ENCODE measurements at regions not wholly inside any gene's neighbourhood (a gene's known extent, or its start where the extent isn't known, plus 50 kb on each side); places are given as distances from the start of the nearest gene placed in this dataset.

GRCh38 chr1:163747855-163748254 lies 426.1 kb downstream of the NUF2 start:
- DNase-seq, result no peak
- whole genome bisulfite sequencing, result no CpG with 5 or more reads among the region's 1 CpG

GRCh38 chr1:163758977-163759670 lies 437.4 kb downstream of the NUF2 start:
- 91% methylated on average over 3 of the region's 3 CpGs for WGBS
- H2AK5ac ChIP-seq (ENCODE audit: low read length, severe bottlenecking), result no peak overlapping the region
- H3K23ac ChIP-seq (ENCODE audit: low read length in 2 of 2), result no peak overlapping the region
- no peak overlapping the region for H3K9ac ChIP-seq (ENCODE audit: low read length)
- H4K8ac ChIP-seq (ENCODE audit: low read length), result no peak overlapping the region
- no peaks in the 10 kb centered on the region for H3K79me1 ChIP-seq (replicated peaks; ENCODE audit: low read length, poor library complexity, severe bottlenecking)
- H3K36me3 ChIP-seq (ENCODE audit: control insufficient read depth in 1 of 2, insufficient read depth in 2 of 2, low read depth in 1 of 2, low read length in 2 of 2), result no peaks in the 10 kb centered on the region
- H2BK120ac ChIP-seq (ENCODE audit: low read depth, low read length), result no peak overlapping the region
- H3K4me1 ChIP-seq (ENCODE audit: control insufficient read depth, insufficient read depth, low read depth, low read length), result no peaks in the 10 kb centered on the region
- no peaks in the 10 kb centered on the region for H3K27me3 ChIP-seq (ENCODE audit: control insufficient read depth in 1 of 2, insufficient read depth in 1 of 2, low read length in 2 of 2)
- no peak overlapping the region for H2AFZ ChIP-seq (ENCODE audit: low read depth, low read length)
- H2BK12ac ChIP-seq (ENCODE audit: low read length in 2 of 2), result no peak overlapping the region
- no peak overlapping the region for H3K27ac ChIP-seq (ENCODE audit: low read length, poor library complexity, severe bottlenecking)
- H3K4me3 ChIP-seq (ENCODE audit: insufficient read depth in 1 of 2, low read depth in 1 of 2, low read length in 2 of 2), result no peak overlapping the region
- H3K4ac ChIP-seq (ENCODE audit: low read depth in 1 of 2, low read length in 2 of 2), result no peak overlapping the region
- H4K91ac ChIP-seq (ENCODE audit: low read length), result no peak overlapping the region
- DNase-seq, result peak; percentile 9
- H3K18ac ChIP-seq (ENCODE audit: low read depth in 1 of 2, low read length in 2 of 2), result no peak overlapping the region
- peaks cover 9% of the 10 kb centered on the region for H3K9me3 ChIP-seq (ENCODE audit: control insufficient read depth, low read length)
- no peak overlapping the region for H2BK15ac ChIP-seq (ENCODE audit: low read depth, poor library complexity, severe bottlenecking)
- H2BK5ac ChIP-seq (ENCODE audit: low read depth, low read length, poor library complexity, severe bottlenecking), result no peak overlapping the region
- H3K4me2 ChIP-seq (ENCODE audit: low read length, poor library complexity, severe bottlenecking), result no peak overlapping the region
- H3K14ac ChIP-seq (ENCODE audit: low read length in 2 of 2), result no peak overlapping the region

More at GRCh38 chr1:163747855-163748254, 426.1 kb downstream of the NUF2 start:
- no peaks in the 10 kb centered on the region for H3K79me1 ChIP-seq (replicated peaks; ENCODE audit: low read length, poor library complexity, severe bottlenecking)
- H2BK5ac ChIP-seq (ENCODE audit: low read depth, low read length, poor library complexity, severe bottlenecking), result no peak overlapping the region
- no peak overlapping the region for H3K9ac ChIP-seq (ENCODE audit: low read length)
- no peak overlapping the region for H3K4me2 ChIP-seq (ENCODE audit: low read length, poor library complexity, severe bottlenecking)
- no peak overlapping the region for H3K4me3 ChIP-seq (ENCODE audit: insufficient read depth in 1 of 2, low read depth in 1 of 2, low read length in 2 of 2)
- H2BK120ac ChIP-seq (ENCODE audit: low read depth, low read length), result no peak overlapping the region
- H4K91ac ChIP-seq (ENCODE audit: low read length), result no peak overlapping the region
- H2BK12ac ChIP-seq (ENCODE audit: low read length in 2 of 2), result no peak overlapping the region
- H3K23ac ChIP-seq (ENCODE audit: low read length in 2 of 2), result no peak overlapping the region
- no peak overlapping the region for H4K8ac ChIP-seq (ENCODE audit: low read length)
- H3K18ac ChIP-seq (ENCODE audit: low read depth in 1 of 2, low read length in 2 of 2), result no peak overlapping the region
- no peak overlapping the region for H3K27ac ChIP-seq (ENCODE audit: low read length, poor library complexity, severe bottlenecking)
- no peaks in the 10 kb centered on the region for H3K4me1 ChIP-seq (ENCODE audit: control insufficient read depth, insufficient read depth, low read depth, low read length)
- H2AK5ac ChIP-seq (ENCODE audit: low read length, severe bottlenecking), result no peak overlapping the region
- H3K4ac ChIP-seq (ENCODE audit: low read depth in 1 of 2, low read length in 2 of 2), result no peak overlapping the region
- H3K36me3 ChIP-seq (ENCODE audit: control insufficient read depth in 1 of 2, insufficient read depth in 2 of 2, low read depth in 1 of 2, low read length in 2 of 2), result no peaks in the 10 kb centered on the region
- H3K27me3 ChIP-seq (ENCODE audit: control insufficient read depth in 1 of 2, insufficient read depth in 1 of 2, low read length in 2 of 2), result no peaks in the 10 kb centered on the region
- H3K14ac ChIP-seq (ENCODE audit: low read length in 2 of 2), result no peak overlapping the region
- H2BK15ac ChIP-seq (ENCODE audit: low read depth, poor library complexity, severe bottlenecking), result no peak overlapping the region
- no peak overlapping the region for H2AFZ ChIP-seq (ENCODE audit: low read depth, low read length)
- H3K9me3 ChIP-seq (ENCODE audit: control insufficient read depth, low read length), result peaks cover 8% of the 10 kb centered on the region

- H3K4ac ChIP-seq (ENCODE audit: low read depth in 1 of 2, low read length in 2 of 2), result no peak overlapping the region
- no peaks in the 10 kb centered on the region for H3K79me1 ChIP-seq (replicated peaks; ENCODE audit: low read length, poor library complexity, severe bottlenecking)
- no peak overlapping the region for H4K8ac ChIP-seq (ENCODE audit: low read length)
- H3K4me3 ChIP-seq (ENCODE audit: insufficient read depth in 1 of 2, low read depth in 1 of 2, low read length in 2 of 2), result no peak overlapping the region
- no peak overlapping the region for H2BK5ac ChIP-seq (ENCODE audit: low read depth, low read length, poor library complexity, severe bottlenecking)
- no peak for DNase-seq
- no peak overlapping the region for H4K91ac ChIP-seq (ENCODE audit: low read length)
- no peak overlapping the region for H3K14ac ChIP-seq (ENCODE audit: low read length in 2 of 2)
- H3K23ac ChIP-seq (ENCODE audit: low read length in 2 of 2), result no peak overlapping the region
- no peak overlapping the region for H2BK15ac ChIP-seq (ENCODE audit: low read depth, poor library complexity, severe bottlenecking)
- no peak overlapping the region for H2AFZ ChIP-seq (ENCODE audit: low read depth, low read length)
- H3K9me3 ChIP-seq (ENCODE audit: control insufficient read depth, low read length), result peaks cover 6% of the 10 kb centered on the region
- H3K9ac ChIP-seq (ENCODE audit: low read length), result no peak overlapping the region
- no peak overlapping the region for H2AK5ac ChIP-seq (ENCODE audit: low read length, severe bottlenecking)
- H3K4me1 ChIP-seq (ENCODE audit: control insufficient read depth, insufficient read depth, low read depth, low read length), result no peaks in the 10 kb centered on the region
- no peak overlapping the region for H3K27ac ChIP-seq (ENCODE audit: low read length, poor library complexity, severe bottlenecking)
- no peaks in the 10 kb centered on the region for H3K27me3 ChIP-seq (ENCODE audit: control insufficient read depth in 1 of 2, insufficient read depth in 1 of 2, low read length in 2 of 2)
- 47% methylated on average over 2 of the region's 3 CpGs for WGBS
- no peak overlapping the region for H2BK12ac ChIP-seq (ENCODE audit: low read length in 2 of 2)
- H2BK120ac ChIP-seq (ENCODE audit: low read depth, low read length), result no peak overlapping the region
- no peaks in the 10 kb centered on the region for H3K36me3 ChIP-seq (ENCODE audit: control insufficient read depth in 1 of 2, insufficient read depth in 2 of 2, low read depth in 1 of 2, low read length in 2 of 2)
- H3K18ac ChIP-seq (ENCODE audit: low read depth in 1 of 2, low read length in 2 of 2), result no peak overlapping the region
- H3K4me2 ChIP-seq (ENCODE audit: low read length, poor library complexity, severe bottlenecking), result no peak overlapping the region
Observed at GRCh38 chr1:163761898-163762297, 440.1 kb downstream of the NUF2 start.

- Histone ChIP-seq H2BK5ac (ENCODE audit: low read depth, low read length, poor library complexity, severe bottlenecking) (no peak overlapping the region), H3K4me1 (ENCODE audit: control insufficient read depth, insufficient read depth, low read depth, low read length) (no peaks in the 10 kb centered on the region), H2BK12ac (ENCODE audit: low read length in 2 of 2) (no peak overlapping the region), H2AFZ (ENCODE audit: low read depth, low read length) (no peak overlapping the region), H2BK120ac (ENCODE audit: low read depth, low read length) (no peak overlapping the region), H3K9me3 (ENCODE audit: control insufficient read depth, low read length) (peaks cover 5% of the 10 kb centered on the region), H3K14ac (ENCODE audit: low read length in 2 of 2) (no peak overlapping the region), H2AK5ac (ENCODE audit: low read length, severe bottlenecking) (no peak overlapping the region), H3K18ac (ENCODE audit: low read depth in 1 of 2, low read length in 2 of 2) (no peak overlapping the region), H3K23ac (ENCODE audit: low read length in 2 of 2) (no peak overlapping the region), H3K27ac (ENCODE audit: low read length, poor library complexity, severe bottlenecking) (no peak overlapping the region), H3K4me3 (ENCODE audit: insufficient read depth in 1 of 2, low read depth in 1 of 2, low read length in 2 of 2) (no peak overlapping the region), H4K91ac (ENCODE audit: low read length) (no peak overlapping the region), H3K36me3 (ENCODE audit: control insufficient read depth in 1 of 2, insufficient read depth in 2 of 2, low read depth in 1 of 2, low read length in 2 of 2) (no peaks in the 10 kb centered on the region), H3K79me1 (replicated peaks; ENCODE audit: low read length, poor library complexity, severe bottlenecking) (no peaks in the 10 kb centered on the region), H3K27me3 (ENCODE audit: control insufficient read depth in 1 of 2, insufficient read depth in 1 of 2, low read length in 2 of 2) (no peaks in the 10 kb centered on the region), H4K8ac (ENCODE audit: low read length) (no peak overlapping the region), H2BK15ac (ENCODE audit: low read depth, poor library complexity, severe bottlenecking) (no peak overlapping the region), H3K9ac (ENCODE audit: low read length) (no peak overlapping the region), H3K4ac (ENCODE audit: low read depth in 1 of 2, low read length in 2 of 2) (no peak overlapping the region), H3K4me2 (ENCODE audit: low read length, poor library complexity, severe bottlenecking) (no peak overlapping the region)
- DNase-seq, result no peak
- 80% methylated on average over 6 of the region's 7 CpGs for WGBS
Observed at GRCh38 chr1:163766257-163766918, 444.6 kb downstream of the NUF2 start.

Measured in mesenchymal stem cell (in vitro differentiated cells and primary cell).